ENCODE measurements at regions not wholly inside any gene's neighbourhood (a gene's known extent, or its start where the extent isn't known, plus 50 kb on each side); places are given as distances from the start of the nearest gene placed in this dataset.

- no peaks in the 10 kb centered on the region for H3K9me3 Mint-ChIP-seq (ENCODE audit: low read depth)
- H3K27me3 Mint-ChIP-seq = no peaks in the 10 kb centered on the region
- peaks cover 5% of the 10 kb centered on the region for H3K4me1 Mint-ChIP-seq (ENCODE audit: low read depth)
- no peak overlapping the region for H3K27ac Mint-ChIP-seq
- no peaks in the 10 kb centered on the region for H3K36me3 Mint-ChIP-seq
- no peak overlapping the region for H3K4me3 Mint-ChIP-seq
These were observed 138.9 kb upstream of the MAX start for GRCh38 chr14:65241125-65241752.

GRCh38 chr14:65242732-65243134 is 140.4 kb upstream of the MAX start:
- Mint-ChIP-seq H3K9me3 (ENCODE audit: low read depth) (no peaks in the 10 kb centered on the region), H3K4me1 (ENCODE audit: low read depth) (peaks cover 5% of the 10 kb centered on the region), H3K27me3 (no peaks in the 10 kb centered on the region), H3K36me3 (no peaks in the 10 kb centered on the region), H3K27ac (no peak overlapping the region), H3K4me3 (no peak overlapping the region)

GRCh38 chr14:65243766-65244442 is 141.6 kb upstream of the MAX start:
- H3K27me3 Mint-ChIP-seq = no peaks in the 10 kb centered on the region
- H3K9me3 Mint-ChIP-seq (ENCODE audit: low read depth) = no peaks in the 10 kb centered on the region
- H3K4me1 Mint-ChIP-seq (ENCODE audit: low read depth) = peaks cover 5% of the 10 kb centered on the region
- H3K36me3 Mint-ChIP-seq = no peaks in the 10 kb centered on the region
- H3K27ac Mint-ChIP-seq = no peak overlapping the region
- H3K4me3 Mint-ChIP-seq = no peak overlapping the region

GRCh38 chr14:65249471-65250161 is 147.3 kb upstream of the MAX start:
- Mint-ChIP-seq H3K4me3 (no peak overlapping the region), H3K9me3 (ENCODE audit: low read depth) (no peaks in the 10 kb centered on the region), H3K36me3 (no peaks in the 10 kb centered on the region), H3K4me1 (ENCODE audit: low read depth) (peaks cover 11% of the 10 kb centered on the region), H3K27ac (no peak overlapping the region), H3K27me3 (no peaks in the 10 kb centered on the region)

- H3K27me3 Mint-ChIP-seq = no peaks in the 10 kb centered on the region
- no peak overlapping the region for H3K4me3 Mint-ChIP-seq
- no peaks in the 10 kb centered on the region for H3K9me3 Mint-ChIP-seq (ENCODE audit: low read depth)
- peaks cover 15% of the 10 kb centered on the region for H3K4me1 Mint-ChIP-seq (ENCODE audit: low read depth)
- no peak overlapping the region for H3K27ac Mint-ChIP-seq
- no peaks in the 10 kb centered on the region for H3K36me3 Mint-ChIP-seq
These were observed 147.8 kb upstream of the MAX start for GRCh38 chr14:65250162-65250495.

GRCh38 chr14:65251213-65251612 is 148.9 kb upstream of the MAX start:
- Mint-ChIP-seq H3K9me3 (ENCODE audit: low read depth) (no peaks in the 10 kb centered on the region), H3K36me3 (no peaks in the 10 kb centered on the region), H3K4me3 (no peak overlapping the region), H3K4me1 (ENCODE audit: low read depth) (peaks cover 22% of the 10 kb centered on the region), H3K27ac (no peak overlapping the region), H3K27me3 (no peaks in the 10 kb centered on the region)

- Mint-ChIP-seq H3K27me3 (no peaks in the 10 kb centered on the region), H3K4me1 (ENCODE audit: low read depth) (peaks cover 26% of the 10 kb centered on the region), H3K9me3 (ENCODE audit: low read depth) (no peaks in the 10 kb centered on the region), H3K27ac (no peak overlapping the region), H3K4me3 (no peak overlapping the region), H3K36me3 (no peaks in the 10 kb centered on the region)
These were observed 150.4 kb upstream of the MAX start for GRCh38 chr14:65252482-65253255.

- H3K4me3 Mint-ChIP-seq = no peak overlapping the region
- H3K27me3 Mint-ChIP-seq = no peaks in the 10 kb centered on the region
- peaks cover 4% of the 10 kb centered on the region for H3K9me3 Mint-ChIP-seq (ENCODE audit: low read depth)
- H3K4me1 Mint-ChIP-seq (ENCODE audit: low read depth) = peaks cover 34% of the 10 kb centered on the region
- peaks cover 7% of the 10 kb centered on the region for H3K36me3 Mint-ChIP-seq
- H3K27ac Mint-ChIP-seq = peak overlapping the region; percentile 72
These were observed 152.8 kb upstream of the MAX start for GRCh38 chr14:65255029-65255545.

- Mint-ChIP-seq H3K27me3 (no peaks in the 10 kb centered on the region), H3K27ac (peak overlapping the region; percentile 72), H3K9me3 (ENCODE audit: low read depth) (peaks cover 4% of the 10 kb centered on the region), H3K4me3 (no peak overlapping the region), H3K4me1 (ENCODE audit: low read depth) (peaks cover 38% of the 10 kb centered on the region), H3K36me3 (peaks cover 7% of the 10 kb centered on the region)
These were observed 153.5 kb upstream of the MAX start for GRCh38 chr14:65255583-65256461.

GRCh38 chr14:65256714-65257113 is 154.4 kb upstream of the MAX start:
- H3K27me3 Mint-ChIP-seq = no peaks in the 10 kb centered on the region
- H3K4me3 Mint-ChIP-seq = no peak overlapping the region
- peaks cover 9% of the 10 kb centered on the region for H3K36me3 Mint-ChIP-seq
- H3K4me1 Mint-ChIP-seq (ENCODE audit: low read depth) = peaks cover 38% of the 10 kb centered on the region
- peaks cover 4% of the 10 kb centered on the region for H3K9me3 Mint-ChIP-seq (ENCODE audit: low read depth)
- H3K27ac Mint-ChIP-seq = no peak overlapping the region

- Mint-ChIP-seq H3K36me3 (peaks cover 9% of the 10 kb centered on the region), H3K4me1 (ENCODE audit: low read depth) (peaks cover 38% of the 10 kb centered on the region), H3K9me3 (ENCODE audit: low read depth) (peaks cover 4% of the 10 kb centered on the region), H3K4me3 (no peak overlapping the region), H3K27ac (no peak overlapping the region), H3K27me3 (no peaks in the 10 kb centered on the region)
These were observed 155.1 kb upstream of the FUT8 start for GRCh38 chr14:65257425-65257824.

GRCh38 chr14:65258391-65258790 is 154.1 kb upstream of the FUT8 start:
- Mint-ChIP-seq H3K27ac (no peak overlapping the region), H3K4me3 (no peak overlapping the region), H3K36me3 (peaks cover 9% of the 10 kb centered on the region), H3K27me3 (no peaks in the 10 kb centered on the region), H3K4me1 (ENCODE audit: low read depth) (peaks cover 33% of the 10 kb centered on the region), H3K9me3 (ENCODE audit: low read depth) (peaks cover 4% of the 10 kb centered on the region)

GRCh38 chr14:65259000-65259399 is 153.5 kb upstream of the FUT8 start:
- no peak overlapping the region for H3K27ac Mint-ChIP-seq
- no peak overlapping the region for H3K4me3 Mint-ChIP-seq
- peaks cover 9% of the 10 kb centered on the region for H3K36me3 Mint-ChIP-seq

GRCh38 chr14:65260786-65261185 is 151.7 kb upstream of the FUT8 start:
- H3K36me3 Mint-ChIP-seq = peaks cover 9% of the 10 kb centered on the region
- no peaks in the 10 kb centered on the region for H3K27me3 Mint-ChIP-seq
- no peak overlapping the region for H3K27ac Mint-ChIP-seq
- H3K4me1 Mint-ChIP-seq (ENCODE audit: low read depth) = peaks cover 19% of the 10 kb centered on the region
- H3K4me3 Mint-ChIP-seq = no peak overlapping the region
- peaks cover 4% of the 10 kb centered on the region for H3K9me3 Mint-ChIP-seq (ENCODE audit: low read depth)

More at GRCh38 chr14:65259000-65259399, 153.5 kb upstream of the FUT8 start:
- Mint-ChIP-seq H3K27me3 (no peaks in the 10 kb centered on the region), H3K4me1 (ENCODE audit: low read depth) (peaks cover 30% of the 10 kb centered on the region), H3K9me3 (ENCODE audit: low read depth) (peaks cover 4% of the 10 kb centered on the region)
